HG03108 (cell line): ENCODE measurements at regions not wholly inside any gene's neighbourhood (a gene's known extent, or its start where the extent isn't known, plus 50 kb on each side); places are given as distances from the start of the nearest gene placed in this dataset.

Source experiments
- ATAC-seq: cut with Tn5 transposase; IDR thresholded peaks from one replicate; pipeline ENCODE4 v1.9.1; 2021; ENCODE audit warnings: moderate library complexity; ENCODE audit not compliant: unreplicated experiment

GRCh38 chr6:156420172-156420993 lies 356.8 kb upstream of the ARID1B start:
- ATAC-seq: no peak

GRCh38 chr6:156419594-156419993 lies 357.6 kb upstream of the ARID1B start:
- no peak for ATAC-seq

- no peak for ATAC-seq
Measured at GRCh38 chr6:156418253-156418652, 358.9 kb upstream of the ARID1B start.

GRCh38 chr6:156416391-156416790 lies 360.8 kb upstream of the ARID1B start:
- no peak for ATAC-seq

- no peak for ATAC-seq
Measured at GRCh38 chr6:156413154-156413553, 364.0 kb upstream of the ARID1B start.

GRCh38 chr6:156410649-156411048 lies 366.5 kb upstream of the ARID1B start:
- no peak for ATAC-seq

GRCh38 chr6:156408655-156409054 lies 368.5 kb upstream of the ARID1B start:
- ATAC-seq: no peak

GRCh38 chr6:156407334-156407733 lies 369.8 kb upstream of the ARID1B start:
- no peak for ATAC-seq

GRCh38 chr6:156406688-156407087 lies 370.5 kb upstream of the ARID1B start:
- ATAC-seq: no peak

GRCh38 chr6:156406099-156406498 lies 371.1 kb upstream of the ARID1B start:
- no peak for ATAC-seq

- no peak for ATAC-seq
Measured at GRCh38 chr6:156402628-156403027, 374.6 kb upstream of the ARID1B start.

- ATAC-seq: no peak
Measured at GRCh38 chr6:156402227-156402626, 375.0 kb upstream of the ARID1B start.

- ATAC-seq: no peak
Measured at GRCh38 chr6:156400487-156400886, 376.7 kb upstream of the ARID1B start.

- ATAC-seq: no peak
Measured at GRCh38 chr6:156398966-156399365, 378.2 kb upstream of the ARID1B start.

- ATAC-seq: no peak
Measured at GRCh38 chr6:156398371-156398770, 378.8 kb upstream of the ARID1B start.

GRCh38 chr6:156396791-156397418 lies 380.3 kb upstream of the ARID1B start:
- ATAC-seq: no peak

- peak; percentile 51 for ATAC-seq
Measured at GRCh38 chr6:156396068-156396771, 381.0 kb upstream of the ARID1B start.

- ATAC-seq: peak; percentile 50
Measured at GRCh38 chr6:156395276-156395675, 381.9 kb upstream of the ARID1B start.

GRCh38 chr6:156392648-156393047 lies 384.5 kb upstream of the ARID1B start:
- no peak for ATAC-seq

GRCh38 chr6:156391977-156392376 lies 385.2 kb upstream of the ARID1B start:
- no peak for ATAC-seq

GRCh38 chr6:156391061-156391672 lies 386.0 kb upstream of the ARID1B start:
- ATAC-seq: no peak
